ENCODE measurements at regions not wholly inside any gene's neighbourhood (a gene's known extent, or its start where the extent isn't known, plus 50 kb on each side); places are given as distances from the start of the nearest gene placed in this dataset.

DNA sequence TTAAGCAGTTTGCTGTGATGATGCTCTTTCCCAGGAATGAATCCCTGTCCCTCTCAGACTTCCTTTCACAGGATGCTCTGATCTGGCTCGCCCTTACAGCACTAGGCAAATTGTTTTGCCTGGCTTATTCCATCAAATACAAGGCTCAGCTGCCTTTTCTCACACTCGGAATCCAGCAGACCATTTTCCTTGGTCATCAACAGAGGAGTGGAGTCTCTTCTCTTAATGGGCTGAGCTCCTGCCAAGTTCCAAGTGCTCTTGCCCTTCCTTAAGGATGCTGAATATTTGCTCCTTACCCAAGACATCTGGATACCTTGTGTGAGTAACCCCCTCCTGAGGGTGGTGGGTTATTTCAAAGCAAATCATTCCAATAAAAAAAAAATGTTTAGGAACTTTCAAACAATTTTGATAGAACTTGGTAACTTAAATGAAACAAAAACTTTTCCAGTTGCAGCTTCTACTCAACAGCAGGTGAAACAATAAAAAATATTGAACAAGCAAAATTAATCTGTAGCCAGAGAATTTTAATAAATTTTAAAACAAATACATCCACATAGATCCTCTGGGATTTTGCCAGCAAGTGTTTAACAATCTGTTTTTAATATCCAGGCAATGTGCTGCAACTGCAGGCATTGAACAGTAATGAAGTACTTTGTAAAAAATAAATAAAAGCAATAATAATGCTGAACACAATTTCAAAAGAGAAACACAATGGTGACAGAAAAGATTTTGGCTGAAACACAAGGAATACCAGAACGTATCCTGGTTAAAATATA lies 264.0 kb upstream of the FAR2 start:
- no peak for TF ChIP-seq CTCF (IDR thresholded peaks at IDR 0.05; ENCODE audit: borderline replicate concordance, extremely low read depth, low read length, poor library complexity, severe bottlenecking)
- no peak for TF ChIP-seq EZH2 (IDR thresholded peaks at IDR 0.05; ENCODE audit: borderline replicate concordance, low read depth, low read length, severe bottlenecking)
